ENCODE measurements at regions not wholly inside any gene's neighbourhood (a gene's known extent, or its start where the extent isn't known, plus 50 kb on each side); places are given as distances from the start of the nearest gene placed in this dataset.

GRCh38 chr2:40507432-40507831 lies 55.5 kb upstream of the SLC8A1 start:
- Histone ChIP-seq H3K4me1 (ENCODE audit: insufficient read depth, poor library complexity, severe bottlenecking) (peaks cover 4% of the 10 kb centered on the region), H3K27ac (ENCODE audit: poor library complexity, severe bottlenecking) (no peak overlapping the region), H3K4me3 (ENCODE audit: severe bottlenecking) (no peak overlapping the region), H3K27me3 (ENCODE audit: insufficient read depth, poor library complexity, severe bottlenecking) (no peaks in the 10 kb centered on the region), H3K36me3 (ENCODE audit: low read depth) (no peaks in the 10 kb centered on the region), H3K9me3 (ENCODE audit: severe bottlenecking) (no peaks in the 10 kb centered on the region)
- ATAC-seq (ENCODE audit: low read depth) = no peak
- no peak for TF ChIP-seq CTCF (IDR thresholded peaks at IDR 0.05; ENCODE audit: poor library complexity, severe bottlenecking)
- DNase-seq (ENCODE audit: low spot score) = no peak

GRCh38 chr2:40510304-40510703 lies 58.4 kb upstream of the SLC8A1 start:
- TF ChIP-seq CTCF (IDR thresholded peaks at IDR 0.05; ENCODE audit: poor library complexity, severe bottlenecking) = no peak
- no peaks in the 10 kb centered on the region for H3K9me3 ChIP-seq (ENCODE audit: severe bottlenecking)
- ATAC-seq (ENCODE audit: low read depth) (no peak), DNase-seq (ENCODE audit: low spot score) (no peak)
- H3K27me3 ChIP-seq (ENCODE audit: insufficient read depth, poor library complexity, severe bottlenecking) = no peaks in the 10 kb centered on the region
- no peaks in the 10 kb centered on the region for H3K36me3 ChIP-seq (ENCODE audit: low read depth)
- H3K4me1 ChIP-seq (ENCODE audit: insufficient read depth, poor library complexity, severe bottlenecking) = peaks cover 4% of the 10 kb centered on the region
- H3K27ac ChIP-seq (ENCODE audit: poor library complexity, severe bottlenecking) = no peak overlapping the region
- no peak overlapping the region for H3K4me3 ChIP-seq (ENCODE audit: severe bottlenecking)

- no peaks in the 10 kb centered on the region for H3K27me3 ChIP-seq (ENCODE audit: insufficient read depth, poor library complexity, severe bottlenecking)
- no peaks in the 10 kb centered on the region for H3K9me3 ChIP-seq (ENCODE audit: severe bottlenecking)
- TF ChIP-seq CTCF (IDR thresholded peaks at IDR 0.05; ENCODE audit: poor library complexity, severe bottlenecking) = no peak
- no peak overlapping the region for H3K27ac ChIP-seq (ENCODE audit: poor library complexity, severe bottlenecking)
- peaks cover 4% of the 10 kb centered on the region for H3K4me1 ChIP-seq (ENCODE audit: insufficient read depth, poor library complexity, severe bottlenecking)
- H3K36me3 ChIP-seq (ENCODE audit: low read depth) = no peaks in the 10 kb centered on the region
- no peak overlapping the region for H3K4me3 ChIP-seq (ENCODE audit: severe bottlenecking)
- peak; percentile 46; the same call in 2 of the 3 replicates for ATAC-seq (ENCODE audit: low read depth)
- no peak for DNase-seq (ENCODE audit: low spot score)
These were observed 59.8 kb upstream of the SLC8A1 start for GRCh38 chr2:40511661-40512213.

- ATAC-seq (ENCODE audit: low read depth) (no peak), DNase-seq (ENCODE audit: low spot score) (no peak)
- Histone ChIP-seq H3K27ac (ENCODE audit: poor library complexity, severe bottlenecking) (no peak overlapping the region), H3K4me1 (ENCODE audit: insufficient read depth, poor library complexity, severe bottlenecking) (peaks cover 4% of the 10 kb centered on the region), H3K4me3 (ENCODE audit: severe bottlenecking) (no peak overlapping the region), H3K27me3 (ENCODE audit: insufficient read depth, poor library complexity, severe bottlenecking) (no peaks in the 10 kb centered on the region), H3K36me3 (ENCODE audit: low read depth) (no peaks in the 10 kb centered on the region), H3K9me3 (ENCODE audit: severe bottlenecking) (no peaks in the 10 kb centered on the region)
- no peak for TF ChIP-seq CTCF (IDR thresholded peaks at IDR 0.05; ENCODE audit: poor library complexity, severe bottlenecking)
These were observed 60.4 kb upstream of the SLC8A1 start for GRCh38 chr2:40512256-40512655.

- DNase-seq (ENCODE audit: low spot score) = no peak
- TF ChIP-seq CTCF (IDR thresholded peaks at IDR 0.05; ENCODE audit: poor library complexity, severe bottlenecking) = no peak
- H3K27ac ChIP-seq (ENCODE audit: poor library complexity, severe bottlenecking) = no peak overlapping the region
- H3K36me3 ChIP-seq (ENCODE audit: low read depth) = no peaks in the 10 kb centered on the region
- no peak overlapping the region for H3K4me3 ChIP-seq (ENCODE audit: severe bottlenecking)
- no peaks in the 10 kb centered on the region for H3K27me3 ChIP-seq (ENCODE audit: insufficient read depth, poor library complexity, severe bottlenecking)
- no peak for ATAC-seq (ENCODE audit: low read depth)
- peaks cover 4% of the 10 kb centered on the region for H3K4me1 ChIP-seq (ENCODE audit: insufficient read depth, poor library complexity, severe bottlenecking)
- no peaks in the 10 kb centered on the region for H3K9me3 ChIP-seq (ENCODE audit: severe bottlenecking)
These were observed 61.3 kb upstream of the SLC8A1 start for GRCh38 chr2:40513201-40513600.

Measured in RWPE2 (cell line).